ENCODE measurements at regions not wholly inside any gene's neighbourhood (a gene's known extent, or its start where the extent isn't known, plus 50 kb on each side); places are given as distances from the start of the nearest gene placed in this dataset.
"Not testable (repeated sequence)": the region's sequence is repeated elsewhere in the genome, so short reads cannot be mapped to it uniquely, and the experiment has no call there.

DNA sequence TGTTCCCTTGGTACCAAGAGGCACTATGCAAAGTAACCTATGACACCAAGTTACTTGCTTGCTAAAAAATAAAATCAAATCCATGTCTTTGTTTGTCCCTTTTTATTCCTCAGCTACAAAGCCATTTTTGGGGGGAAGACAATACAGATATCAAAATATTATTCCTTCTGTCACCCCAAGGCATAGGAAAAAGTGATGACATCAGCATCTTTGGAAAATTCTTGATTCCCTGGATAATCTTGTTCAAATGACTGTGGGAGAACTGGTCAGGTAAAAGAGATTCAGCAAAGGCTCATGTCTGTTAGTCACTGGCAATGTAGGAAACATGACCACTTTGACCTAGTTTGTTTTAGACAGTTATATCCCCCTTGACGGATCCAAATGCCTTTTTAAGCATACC is 373.1 kb downstream of the MAT2B start:
- no peak overlapping the region for H3K27ac ChIP-seq (ENCODE audit: low read depth, low read length)
- no peak overlapping the region for H3K9ac ChIP-seq (ENCODE audit: low read length)
- no peaks in the 10 kb centered on the region for H3K36me3 ChIP-seq (ENCODE audit: control insufficient read depth, insufficient read depth, low read length)
- no peaks in the 10 kb centered on the region for H3K4me1 ChIP-seq (ENCODE audit: control insufficient read depth, insufficient read depth, low read length)
- no peaks in the 10 kb centered on the region for H3K27me3 ChIP-seq (ENCODE audit: control insufficient read depth, insufficient read depth, low read length)
- no peak overlapping the region for H3K4me3 ChIP-seq (ENCODE audit: low read length)

DNA sequence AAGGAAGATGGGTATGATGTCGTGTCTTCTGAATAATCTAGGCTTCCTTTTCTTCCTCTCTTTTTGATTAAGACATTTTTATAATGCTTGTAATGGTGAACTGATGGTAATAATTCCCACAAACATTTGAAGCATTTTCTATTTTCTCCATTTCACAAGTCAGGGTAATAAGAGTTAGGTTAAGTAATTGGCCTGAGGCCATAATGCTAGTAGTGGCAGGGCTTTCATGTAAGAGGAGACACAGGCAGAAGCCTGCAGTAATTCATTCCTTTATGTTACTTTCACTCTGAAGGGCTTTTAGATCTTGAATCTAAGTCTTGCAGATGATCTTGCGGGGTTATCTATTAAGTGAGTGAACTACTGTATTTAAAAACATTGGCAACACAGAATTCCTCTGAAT is 374.9 kb downstream of the MAT2B start:
- Histone ChIP-seq H3K36me3 (ENCODE audit: control insufficient read depth, insufficient read depth, low read length) (no peaks in the 10 kb centered on the region), H3K27ac (ENCODE audit: low read depth, low read length) (no peak overlapping the region), H3K4me1 (ENCODE audit: control insufficient read depth, insufficient read depth, low read length) (no peaks in the 10 kb centered on the region), H3K9ac (ENCODE audit: low read length) (no peak overlapping the region), H3K27me3 (ENCODE audit: control insufficient read depth, insufficient read depth, low read length) (no peaks in the 10 kb centered on the region), H3K4me3 (ENCODE audit: low read length) (no peak overlapping the region)

DNA sequence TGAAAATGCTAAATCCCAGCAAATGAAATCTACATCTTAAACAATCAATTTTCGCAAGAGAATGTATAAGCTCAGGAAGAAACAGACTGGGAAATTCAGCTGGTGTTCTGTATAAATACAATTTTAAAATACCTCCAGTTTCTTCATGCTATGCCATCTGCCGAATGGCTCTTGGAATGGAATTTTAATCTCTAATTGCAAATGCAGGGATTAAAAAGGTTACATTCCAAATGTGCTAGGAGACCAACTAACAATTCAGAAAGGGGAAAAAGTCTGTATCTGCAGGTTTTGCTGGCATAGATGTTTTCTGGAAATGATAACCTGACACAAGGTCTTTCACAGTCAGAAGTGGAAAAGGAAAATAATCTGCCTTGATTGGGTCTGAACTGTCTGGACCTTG is 379.7 kb downstream of the MAT2B start:
- no peak overlapping the region for H3K27ac ChIP-seq (ENCODE audit: low read depth, low read length)
- no peak overlapping the region for H3K9ac ChIP-seq (ENCODE audit: low read length)
- H3K4me3 ChIP-seq (ENCODE audit: low read length), result no peak overlapping the region
- H3K27me3 ChIP-seq (ENCODE audit: control insufficient read depth, insufficient read depth, low read length), result no peaks in the 10 kb centered on the region
- no peaks in the 10 kb centered on the region for H3K36me3 ChIP-seq (ENCODE audit: control insufficient read depth, insufficient read depth, low read length)
- no peaks in the 10 kb centered on the region for H3K4me1 ChIP-seq (ENCODE audit: control insufficient read depth, insufficient read depth, low read length)

GRCh38 chr5:163887854-163888253 is 382.4 kb downstream of the MAT2B start:
- H3K4me1 ChIP-seq (ENCODE audit: control insufficient read depth, insufficient read depth, low read length), result no peaks in the 10 kb centered on the region
- H3K27me3 ChIP-seq (ENCODE audit: control insufficient read depth, insufficient read depth, low read length), result no peaks in the 10 kb centered on the region
- no peak overlapping the region for H3K27ac ChIP-seq (ENCODE audit: low read depth, low read length)
- H3K4me3 ChIP-seq (ENCODE audit: low read length), result no peak overlapping the region
- H3K36me3 ChIP-seq (ENCODE audit: control insufficient read depth, insufficient read depth, low read length), result no peaks in the 10 kb centered on the region
- no peak overlapping the region for H3K9ac ChIP-seq (ENCODE audit: low read length)

GRCh38 chr5:163888366-163888765 is 382.9 kb downstream of the MAT2B start:
- no peak overlapping the region for H3K27ac ChIP-seq (ENCODE audit: low read depth, low read length)
- H3K27me3 ChIP-seq (ENCODE audit: control insufficient read depth, insufficient read depth, low read length), result no peaks in the 10 kb centered on the region
- H3K9ac ChIP-seq (ENCODE audit: low read length), result no peak overlapping the region
- no peak overlapping the region for H3K4me3 ChIP-seq (ENCODE audit: low read length)
- no peaks in the 10 kb centered on the region for H3K36me3 ChIP-seq (ENCODE audit: control insufficient read depth, insufficient read depth, low read length)
- H3K4me1 ChIP-seq (ENCODE audit: control insufficient read depth, insufficient read depth, low read length), result no peaks in the 10 kb centered on the region

DNA sequence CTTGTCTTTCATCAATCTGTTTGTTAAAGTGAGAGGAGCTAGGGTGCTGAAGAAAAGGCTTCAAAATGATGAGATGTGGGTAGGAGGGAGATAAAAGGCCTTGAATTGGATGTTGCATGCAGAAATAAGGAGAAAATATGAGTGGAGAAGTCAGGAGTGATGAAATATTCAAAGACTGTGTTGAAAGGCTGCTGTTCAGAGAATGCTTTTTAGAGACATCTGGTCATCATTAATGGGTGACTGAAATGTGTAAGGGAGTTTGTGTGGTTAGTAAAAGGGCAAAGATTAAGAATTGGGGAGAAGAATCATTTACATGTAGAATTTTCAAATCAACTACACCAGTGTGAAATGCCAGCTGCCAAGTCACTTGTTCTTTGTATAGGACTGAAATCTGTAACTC is 383.9 kb downstream of the MAT2B start:
- H3K27me3 ChIP-seq (ENCODE audit: control insufficient read depth, insufficient read depth, low read length), result no peaks in the 10 kb centered on the region
- H3K9ac ChIP-seq (ENCODE audit: low read length), result no peak overlapping the region
- no peaks in the 10 kb centered on the region for H3K4me1 ChIP-seq (ENCODE audit: control insufficient read depth, insufficient read depth, low read length)
- no peak overlapping the region for H3K4me3 ChIP-seq (ENCODE audit: low read length)
- no peak overlapping the region for H3K27ac ChIP-seq (ENCODE audit: low read depth, low read length)
- no peaks in the 10 kb centered on the region for H3K36me3 ChIP-seq (ENCODE audit: control insufficient read depth, insufficient read depth, low read length)

- Histone ChIP-seq H3K4me1 (ENCODE audit: control insufficient read depth, insufficient read depth, low read length) (no peaks in the 10 kb centered on the region), H3K9ac (ENCODE audit: low read length) (no peak overlapping the region), H3K4me3 (ENCODE audit: low read length) (no peak overlapping the region)
Measured at GRCh38 chr5:163890261-163890660, 384.8 kb downstream of the MAT2B start.

DNA sequence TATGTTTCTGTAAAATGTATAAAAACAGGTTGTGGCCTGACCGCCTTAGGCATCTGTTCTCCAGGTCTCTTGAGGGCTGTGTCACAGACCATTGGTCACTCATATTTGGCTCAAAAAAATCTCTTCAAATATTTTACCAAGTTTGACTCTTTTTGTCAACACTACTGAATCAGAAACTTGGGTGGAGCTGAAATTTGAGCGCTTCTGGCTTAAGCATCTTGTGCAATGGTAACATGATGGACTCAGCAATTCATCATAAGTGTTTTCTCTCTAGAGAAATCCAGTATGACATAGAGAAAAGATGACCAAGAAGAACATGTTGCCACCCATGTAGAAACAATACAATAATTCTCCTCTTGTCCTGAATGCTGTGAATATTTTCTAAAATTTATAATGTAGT is 387.9 kb downstream of the MAT2B start:
- Histone ChIP-seq H3K4me1 (ENCODE audit: control insufficient read depth, insufficient read depth, low read length) (no peaks in the 10 kb centered on the region), H3K9ac (ENCODE audit: low read length) (no peak overlapping the region), H3K4me3 (ENCODE audit: low read length) (no peak overlapping the region), H3K36me3 (ENCODE audit: control insufficient read depth, insufficient read depth, low read length) (no peaks in the 10 kb centered on the region), H3K27ac (ENCODE audit: low read depth, low read length) (no peak overlapping the region), H3K27me3 (ENCODE audit: control insufficient read depth, insufficient read depth, low read length) (no peaks in the 10 kb centered on the region)

More at GRCh38 chr5:163890261-163890660, 384.8 kb downstream of the MAT2B start:
- H3K27ac ChIP-seq (ENCODE audit: low read depth, low read length), result no peak overlapping the region
- H3K27me3 ChIP-seq (ENCODE audit: control insufficient read depth, insufficient read depth, low read length), result no peaks in the 10 kb centered on the region
- no peaks in the 10 kb centered on the region for H3K36me3 ChIP-seq (ENCODE audit: control insufficient read depth, insufficient read depth, low read length)

- Histone ChIP-seq H3K27me3 (ENCODE audit: control insufficient read depth, insufficient read depth, low read length) (no peaks in the 10 kb centered on the region), H3K9ac (ENCODE audit: low read length) (no peak overlapping the region), H3K27ac (ENCODE audit: low read depth, low read length) (no peak overlapping the region), H3K36me3 (ENCODE audit: control insufficient read depth, insufficient read depth, low read length) (no peaks in the 10 kb centered on the region), H3K4me3 (ENCODE audit: low read length) (no peak overlapping the region), H3K4me1 (ENCODE audit: control insufficient read depth, insufficient read depth, low read length) (no peaks in the 10 kb centered on the region)
Measured at GRCh38 chr5:163894645-163895044, 389.2 kb downstream of the MAT2B start.

GRCh38 chr5:163898873-163899272 is 393.5 kb downstream of the MAT2B start:
- Histone ChIP-seq H3K4me3 (ENCODE audit: low read length) (no peak overlapping the region), H3K4me1 (ENCODE audit: control insufficient read depth, insufficient read depth, low read length) (no peaks in the 10 kb centered on the region), H3K27me3 (ENCODE audit: control insufficient read depth, insufficient read depth, low read length) (no peaks in the 10 kb centered on the region), H3K27ac (ENCODE audit: low read depth, low read length) (no peak overlapping the region), H3K36me3 (ENCODE audit: control insufficient read depth, insufficient read depth, low read length) (no peaks in the 10 kb centered on the region), H3K9ac (ENCODE audit: low read length) (no peak overlapping the region)

DNA sequence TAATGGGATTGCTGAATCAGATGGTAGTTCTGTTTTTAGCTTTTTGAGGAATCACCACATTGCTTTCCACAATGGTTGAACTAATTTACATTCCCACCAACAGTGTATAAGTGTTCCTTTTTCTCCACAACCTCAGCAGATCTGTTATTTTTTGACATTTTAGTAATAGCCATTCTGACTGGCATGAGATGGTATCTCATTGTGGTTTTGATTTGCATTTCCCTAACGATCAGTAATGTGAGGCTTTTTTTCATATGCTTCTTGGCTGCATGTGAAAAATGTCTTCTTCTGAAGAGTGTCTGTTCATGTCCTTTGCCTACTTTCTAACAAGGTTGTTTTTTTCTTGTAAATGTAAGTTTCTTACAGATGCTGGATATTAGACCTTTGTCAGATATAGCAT is 402.4 kb downstream of the MAT2B start:
- not testable (repeated sequence) for H3K4me1 ChIP-seq (ENCODE audit: control insufficient read depth, insufficient read depth, low read length); H3K4me3 ChIP-seq (ENCODE audit: low read length); H3K27ac ChIP-seq (ENCODE audit: low read depth, low read length); H3K36me3 ChIP-seq (ENCODE audit: control insufficient read depth, insufficient read depth, low read length); H3K27me3 ChIP-seq (ENCODE audit: control insufficient read depth, insufficient read depth, low read length); H3K9ac ChIP-seq (ENCODE audit: low read length)

- no peak overlapping the region for H3K4me3 ChIP-seq (ENCODE audit: low read length)
- no peak overlapping the region for H3K9ac ChIP-seq (ENCODE audit: low read length)
- no peaks in the 10 kb centered on the region for H3K4me1 ChIP-seq (ENCODE audit: control insufficient read depth, insufficient read depth, low read length)
- H3K27ac ChIP-seq (ENCODE audit: low read depth, low read length), result no peak overlapping the region
- H3K36me3 ChIP-seq (ENCODE audit: control insufficient read depth, insufficient read depth, low read length), result no peaks in the 10 kb centered on the region
- H3K27me3 ChIP-seq (ENCODE audit: control insufficient read depth, insufficient read depth, low read length), result no peaks in the 10 kb centered on the region
Measured at GRCh38 chr5:163908253-163908652, 402.8 kb downstream of the MAT2B start.

GRCh38 chr5:163910226-163910625 is 404.8 kb downstream of the MAT2B start:
- Histone ChIP-seq H3K9ac (ENCODE audit: low read length) (no peak overlapping the region), H3K4me3 (ENCODE audit: low read length) (no peak overlapping the region), H3K4me1 (ENCODE audit: control insufficient read depth, insufficient read depth, low read length) (no peaks in the 10 kb centered on the region)

GRCh38 chr5:163912046-163912445 is 406.6 kb downstream of the MAT2B start:
- H3K36me3 ChIP-seq (ENCODE audit: control insufficient read depth, insufficient read depth, low read length), result no peaks in the 10 kb centered on the region
- no peak overlapping the region for H3K9ac ChIP-seq (ENCODE audit: low read length)

More at GRCh38 chr5:163910226-163910625, 404.8 kb downstream of the MAT2B start:
- H3K27me3 ChIP-seq (ENCODE audit: control insufficient read depth, insufficient read depth, low read length), result no peaks in the 10 kb centered on the region
- H3K27ac ChIP-seq (ENCODE audit: low read depth, low read length), result no peak overlapping the region
- no peaks in the 10 kb centered on the region for H3K36me3 ChIP-seq (ENCODE audit: control insufficient read depth, insufficient read depth, low read length)

More at GRCh38 chr5:163912046-163912445, 406.6 kb downstream of the MAT2B start:
- Histone ChIP-seq H3K27ac (ENCODE audit: low read depth, low read length) (no peak overlapping the region), H3K4me1 (ENCODE audit: control insufficient read depth, insufficient read depth, low read length) (no peaks in the 10 kb centered on the region), H3K27me3 (ENCODE audit: control insufficient read depth, insufficient read depth, low read length) (no peaks in the 10 kb centered on the region), H3K4me3 (ENCODE audit: low read length) (no peak overlapping the region)

All from rectal smooth muscle tissue (tissue), 1 donor.